ENCODE measurements at regions not wholly inside any gene's neighbourhood (a gene's known extent, or its start where the extent isn't known, plus 50 kb on each side); places are given as distances from the start of the nearest gene placed in this dataset.
A peak's percentile ranks its signal among the peaks of the same experiment; 100 is the strongest.

GRCh38 chr11:86175191-86175590, 69.4 kb upstream of the EED start:
- Histone ChIP-seq H3K9me3 (ENCODE audit: control insufficient read depth, low read length) (no peaks in the 10 kb centered on the region), H3K79me1 (replicated peaks; ENCODE audit: low read length, poor library complexity, severe bottlenecking) (no peaks in the 10 kb centered on the region), H2AK5ac (ENCODE audit: low read length, severe bottlenecking) (peak overlapping the region; percentile 77), H3K4me2 (ENCODE audit: low read length, poor library complexity, severe bottlenecking) (no peak overlapping the region), H2BK120ac (ENCODE audit: low read depth, low read length) (no peak overlapping the region), H3K9ac (ENCODE audit: low read length) (peak overlapping the region; percentile 56), H3K18ac (ENCODE audit: low read depth in 1 of 2, low read length in 2 of 2) (peak overlapping the region; percentile 50 to 62), H3K27me3 (ENCODE audit: control insufficient read depth in 1 of 2, insufficient read depth in 1 of 2, low read length in 2 of 2) (no peaks in the 10 kb centered on the region), H3K14ac (ENCODE audit: low read length in 2 of 2) (no peak overlapping the region), H3K27ac (ENCODE audit: low read length, poor library complexity, severe bottlenecking) (peak overlapping the region; percentile 91), H3K36me3 (ENCODE audit: control insufficient read depth in 1 of 2, insufficient read depth in 2 of 2, low read depth in 1 of 2, low read length in 2 of 2) (no peaks in the 10 kb centered on the region), H3K4ac (ENCODE audit: low read depth in 1 of 2, low read length in 2 of 2) (no peak overlapping the region), H3K23ac (ENCODE audit: low read length in 2 of 2) (no peak overlapping the region), H2BK15ac (ENCODE audit: low read depth, poor library complexity, severe bottlenecking) (no peak overlapping the region), H3K4me3 (ENCODE audit: insufficient read depth in 1 of 2, low read depth in 1 of 2, low read length in 2 of 2) (no peak overlapping the region), H4K91ac (ENCODE audit: low read length) (peak overlapping the region; percentile 34), H4K8ac (ENCODE audit: low read length) (peak overlapping the region; percentile 2), H2BK12ac (ENCODE audit: low read length in 2 of 2) (peak overlapping the region; percentile 51 to 81), H2BK5ac (ENCODE audit: low read depth, low read length, poor library complexity, severe bottlenecking) (no peak overlapping the region), H2AFZ (ENCODE audit: low read depth, low read length) (no peak overlapping the region), H3K4me1 (ENCODE audit: control insufficient read depth, insufficient read depth, low read depth, low read length) (peaks cover 11% of the 10 kb centered on the region)
- WGBS, result 100% methylated on average over 1 of the region's 1 CpG
- no peak for DNase-seq

GRCh38 chr11:86174101-86175046, 70.2 kb upstream of the EED start:
- Histone ChIP-seq H3K27me3 (ENCODE audit: control insufficient read depth in 1 of 2, insufficient read depth in 1 of 2, low read length in 2 of 2) (no peaks in the 10 kb centered on the region), H2BK12ac (ENCODE audit: low read length in 2 of 2) (peak overlapping the region; percentile 81 to 88), H3K36me3 (ENCODE audit: control insufficient read depth in 1 of 2, insufficient read depth in 2 of 2, low read depth in 1 of 2, low read length in 2 of 2) (no peaks in the 10 kb centered on the region), H4K91ac (ENCODE audit: low read length) (peak overlapping the region; percentile 77), H4K8ac (ENCODE audit: low read length) (peak overlapping the region; percentile 59), H3K9ac (ENCODE audit: low read length) (peak overlapping the region; percentile 72), H3K79me1 (replicated peaks; ENCODE audit: low read length, poor library complexity, severe bottlenecking) (no peaks in the 10 kb centered on the region), H3K27ac (ENCODE audit: low read length, poor library complexity, severe bottlenecking) (peak overlapping the region; percentile 91), H2BK15ac (ENCODE audit: low read depth, poor library complexity, severe bottlenecking) (peak overlapping the region; percentile 60), H2BK5ac (ENCODE audit: low read depth, low read length, poor library complexity, severe bottlenecking) (no peak overlapping the region), H3K4ac (ENCODE audit: low read depth in 1 of 2, low read length in 2 of 2) (peak overlapping the region; percentile 45 to 88), H3K4me1 (ENCODE audit: control insufficient read depth, insufficient read depth, low read depth, low read length) (peaks cover 11% of the 10 kb centered on the region), H3K23ac (ENCODE audit: low read length in 2 of 2) (no peak overlapping the region), H3K4me2 (ENCODE audit: low read length, poor library complexity, severe bottlenecking) (no peak overlapping the region), H3K14ac (ENCODE audit: low read length in 2 of 2) (no peak overlapping the region), H3K4me3 (ENCODE audit: insufficient read depth in 1 of 2, low read depth in 1 of 2, low read length in 2 of 2) (peak overlapping the region in 1 of 2 experiments; percentile 45), H2AK5ac (ENCODE audit: low read length, severe bottlenecking) (peak overlapping the region; percentile 38), H2AFZ (ENCODE audit: low read depth, low read length) (no peak overlapping the region), H3K18ac (ENCODE audit: low read depth in 1 of 2, low read length in 2 of 2) (peak overlapping the region; percentile 88 to 94), H3K9me3 (ENCODE audit: control insufficient read depth, low read length) (no peaks in the 10 kb centered on the region), H2BK120ac (ENCODE audit: low read depth, low read length) (no peak overlapping the region)
- peak; percentile 95 for DNase-seq
- 42% methylated on average over 8 of the region's 8 CpGs for WGBS

- Histone ChIP-seq H3K14ac (ENCODE audit: low read length in 2 of 2) (no peak overlapping the region), H3K79me1 (replicated peaks; ENCODE audit: low read length, poor library complexity, severe bottlenecking) (no peaks in the 10 kb centered on the region), H3K9me3 (ENCODE audit: control insufficient read depth, low read length) (no peaks in the 10 kb centered on the region), H3K4me3 (ENCODE audit: insufficient read depth in 1 of 2, low read depth in 1 of 2, low read length in 2 of 2) (no peak overlapping the region), H3K18ac (ENCODE audit: low read depth in 1 of 2, low read length in 2 of 2) (peak overlapping the region in 1 of 2 experiments; percentile 75), H3K9ac (ENCODE audit: low read length) (no peak overlapping the region), H4K91ac (ENCODE audit: low read length) (no peak overlapping the region), H3K36me3 (ENCODE audit: control insufficient read depth in 1 of 2, insufficient read depth in 2 of 2, low read depth in 1 of 2, low read length in 2 of 2) (no peaks in the 10 kb centered on the region), H2BK15ac (ENCODE audit: low read depth, poor library complexity, severe bottlenecking) (no peak overlapping the region), H3K4me2 (ENCODE audit: low read length, poor library complexity, severe bottlenecking) (no peak overlapping the region), H3K27ac (ENCODE audit: low read length, poor library complexity, severe bottlenecking) (peak overlapping the region; percentile 51), H3K4me1 (ENCODE audit: control insufficient read depth, insufficient read depth, low read depth, low read length) (peaks cover 11% of the 10 kb centered on the region), H3K4ac (ENCODE audit: low read depth in 1 of 2, low read length in 2 of 2) (no peak overlapping the region), H2BK5ac (ENCODE audit: low read depth, low read length, poor library complexity, severe bottlenecking) (no peak overlapping the region), H2AK5ac (ENCODE audit: low read length, severe bottlenecking) (peak overlapping the region; percentile 7), H3K23ac (ENCODE audit: low read length in 2 of 2) (no peak overlapping the region), H4K8ac (ENCODE audit: low read length) (peak overlapping the region; percentile 77), H2BK120ac (ENCODE audit: low read depth, low read length) (peak overlapping the region; percentile 85), H3K27me3 (ENCODE audit: control insufficient read depth in 1 of 2, insufficient read depth in 1 of 2, low read length in 2 of 2) (no peaks in the 10 kb centered on the region), H2AFZ (ENCODE audit: low read depth, low read length) (no peak overlapping the region), H2BK12ac (ENCODE audit: low read length in 2 of 2) (peak overlapping the region; percentile 87 to 97)
- peak; percentile 67 for DNase-seq
- WGBS, result 48% methylated on average over 1 of the region's 1 CpG
These were observed 71.7 kb upstream of the EED start for GRCh38 chr11:86172894-86173293.

DNA sequence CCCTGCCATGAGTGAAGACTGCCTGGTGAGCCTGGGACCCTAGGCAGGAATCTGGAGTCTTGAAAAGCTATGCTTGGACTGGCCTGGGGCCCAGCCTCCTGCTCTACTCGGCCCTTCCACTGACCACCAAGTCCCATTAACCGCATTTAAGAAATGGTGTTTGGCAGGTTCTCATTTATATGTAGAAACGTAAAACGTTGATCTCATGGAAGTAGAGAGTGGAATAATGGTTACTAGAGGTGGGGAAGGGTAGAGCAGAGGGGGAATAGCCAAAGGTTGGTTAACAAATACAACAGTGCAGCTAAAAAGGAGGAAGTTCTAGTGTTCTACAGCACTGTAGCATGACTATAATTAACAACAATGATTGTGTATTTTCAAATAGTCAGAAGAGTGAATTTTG, 72.9 kb upstream of the EED start:
- Histone ChIP-seq H2BK120ac (ENCODE audit: low read depth, low read length) (no peak overlapping the region), H3K9me3 (ENCODE audit: control insufficient read depth, low read length) (no peaks in the 10 kb centered on the region), H2BK5ac (ENCODE audit: low read depth, low read length, poor library complexity, severe bottlenecking) (no peak overlapping the region), H3K36me3 (ENCODE audit: control insufficient read depth in 1 of 2, insufficient read depth in 2 of 2, low read depth in 1 of 2, low read length in 2 of 2) (no peaks in the 10 kb centered on the region), H4K8ac (ENCODE audit: low read length) (peak overlapping the region; percentile 82), H3K27me3 (ENCODE audit: control insufficient read depth in 1 of 2, insufficient read depth in 1 of 2, low read length in 2 of 2) (no peaks in the 10 kb centered on the region), H2BK12ac (ENCODE audit: low read length in 2 of 2) (peak overlapping the region; percentile 43 to 93), H3K18ac (ENCODE audit: low read depth in 1 of 2, low read length in 2 of 2) (peak overlapping the region in 1 of 2 experiments; percentile 33), H2AFZ (ENCODE audit: low read depth, low read length) (no peak overlapping the region), H3K4me2 (ENCODE audit: low read length, poor library complexity, severe bottlenecking) (no peak overlapping the region), H2AK5ac (ENCODE audit: low read length, severe bottlenecking) (peak overlapping the region; percentile 81), H3K4ac (ENCODE audit: low read depth in 1 of 2, low read length in 2 of 2) (peak overlapping the region in 1 of 2 experiments; percentile 64), H2BK15ac (ENCODE audit: low read depth, poor library complexity, severe bottlenecking) (no peak overlapping the region), H3K14ac (ENCODE audit: low read length in 2 of 2) (no peak overlapping the region), H3K4me3 (ENCODE audit: insufficient read depth in 1 of 2, low read depth in 1 of 2, low read length in 2 of 2) (no peak overlapping the region), H3K4me1 (ENCODE audit: control insufficient read depth, insufficient read depth, low read depth, low read length) (peaks cover 12% of the 10 kb centered on the region), H3K27ac (ENCODE audit: low read length, poor library complexity, severe bottlenecking) (no peak overlapping the region), H3K23ac (ENCODE audit: low read length in 2 of 2) (no peak overlapping the region), H3K9ac (ENCODE audit: low read length) (no peak overlapping the region), H4K91ac (ENCODE audit: low read length) (peak overlapping the region; percentile 75), H3K79me1 (replicated peaks; ENCODE audit: low read length, poor library complexity, severe bottlenecking) (no peaks in the 10 kb centered on the region)
- 96% methylated on average over 3 of the region's 4 CpGs for WGBS
- DNase-seq, result no peak
